Lower lobe of right lung (tissue), 2 donors: ENCODE measurements at regions not wholly inside any gene's neighbourhood (a gene's known extent, or its start where the extent isn't known, plus 50 kb on each side); places are given as distances from the start of the nearest gene placed in this dataset.

Experiments
- ATAC-seq, 2 donors: fragments of 200-7000 bp; cut with Tn5 transposase; one replicate each; pipeline ENCODE4 v1.9.1; 2020 to 2022; ENCODE audit warnings: mild to moderate bottlenecking in 2 of 2, moderate library complexity in 2 of 2
- DNase-seq: peaks from one replicate; pipeline ENCODE4 v3.0.0-alpha.2; 2020
- H3K27ac ChIP-seq: fragments of 200-600 bp; one replicate; pipeline ENCODE4 v1.8.0; 2022
- H3K27me3 ChIP-seq: fragments of 200-600 bp; one replicate; pipeline ENCODE4 v1.8.0; 2022; ENCODE audit warnings: low read depth
- H3K36me3 ChIP-seq: fragments of 200-600 bp; one replicate; pipeline ENCODE4 v1.8.0; 2022; ENCODE audit warnings: mild to moderate bottlenecking
- H3K4me1 ChIP-seq: fragments of 200-600 bp; one replicate; pipeline ENCODE4 v1.8.0; 2022
- H3K4me3 ChIP-seq: fragments of 200-600 bp; one replicate; pipeline ENCODE4 v1.8.0; 2022; ENCODE audit warnings: mild to moderate bottlenecking
- H3K9me3 ChIP-seq: fragments of 200-600 bp; one replicate; pipeline ENCODE4 v1.8.0; 2022
- CTCF ChIP-seq: fragments of 200-600 bp; IDR thresholded peaks from one replicate; pipeline ENCODE4 v1.8.0; 2022; ENCODE audit warnings: antibody characterized with exemption, mild to moderate bottlenecking
- intact Hi-C: fragments of 100-400 bp; cut with DNase I; formaldehyde crosslinking; loops from one replicate; pipeline ENCODE4 v1.11.0; 2022
- donor health status: DM: no; HTN: yes; CAD: no; lungs with severe emphysema.

GRCh38 chr16:73290258-73290657 is 242.3 kb upstream of the ZFHX3 start:
- H3K9me3 ChIP-seq, result no peaks in the 10 kb centered on the region
- no peaks in the 10 kb centered on the region for H3K27me3 ChIP-seq
- DNase-seq (no peak), ATAC-seq (no peak)
- no peaks in the 10 kb centered on the region for H3K36me3 ChIP-seq
- H3K4me1 ChIP-seq, result no peaks in the 10 kb centered on the region
- intact Hi-C loops, result no loop called here
- no peak overlapping the region for H3K27ac ChIP-seq
- no peak for TF ChIP-seq CTCF
- no peak overlapping the region for H3K4me3 ChIP-seq

- Histone ChIP-seq H3K4me1 (no peaks in the 10 kb centered on the region), H3K36me3 (no peaks in the 10 kb centered on the region), H3K4me3 (no peak overlapping the region), H3K9me3 (no peaks in the 10 kb centered on the region), H3K27me3 (no peaks in the 10 kb centered on the region), H3K27ac (no peak overlapping the region)
- DNase-seq (no peak), ATAC-seq (no peak)
- intact Hi-C loops, result no loop called here
- TF ChIP-seq CTCF, result no peak
Measured at GRCh38 chr16:73289232-73289631, 241.3 kb upstream of the ZFHX3 start.

DNA sequence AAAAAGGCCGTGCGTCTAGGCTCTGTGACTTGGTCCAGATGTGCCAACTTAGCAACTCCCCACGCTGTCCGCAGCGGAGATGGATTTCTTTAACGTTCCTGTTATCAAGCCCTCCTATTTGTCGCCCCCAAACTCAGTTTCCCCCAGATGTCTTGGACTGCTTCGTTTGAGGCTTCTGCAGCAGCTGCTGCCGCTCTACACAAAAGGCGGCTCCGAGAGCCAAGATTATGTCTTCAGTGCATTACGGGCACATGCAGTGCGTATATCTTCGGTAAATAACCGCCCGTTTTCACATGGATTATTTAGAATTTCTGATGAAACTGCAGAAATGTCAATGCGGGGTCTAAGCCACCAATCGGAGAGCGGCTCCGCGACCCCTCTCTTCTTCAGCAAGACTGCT is 240.6 kb upstream of the ZFHX3 start:
- no peak overlapping the region for H3K27ac ChIP-seq
- no peaks in the 10 kb centered on the region for H3K9me3 ChIP-seq
- ATAC-seq (no peak), DNase-seq (no peak)
- no peaks in the 10 kb centered on the region for H3K27me3 ChIP-seq
- no peak for TF ChIP-seq CTCF
- H3K36me3 ChIP-seq, result no peaks in the 10 kb centered on the region
- intact Hi-C loops, result no loop called here
- H3K4me3 ChIP-seq, result no peak overlapping the region
- no peaks in the 10 kb centered on the region for H3K4me1 ChIP-seq

DNA sequence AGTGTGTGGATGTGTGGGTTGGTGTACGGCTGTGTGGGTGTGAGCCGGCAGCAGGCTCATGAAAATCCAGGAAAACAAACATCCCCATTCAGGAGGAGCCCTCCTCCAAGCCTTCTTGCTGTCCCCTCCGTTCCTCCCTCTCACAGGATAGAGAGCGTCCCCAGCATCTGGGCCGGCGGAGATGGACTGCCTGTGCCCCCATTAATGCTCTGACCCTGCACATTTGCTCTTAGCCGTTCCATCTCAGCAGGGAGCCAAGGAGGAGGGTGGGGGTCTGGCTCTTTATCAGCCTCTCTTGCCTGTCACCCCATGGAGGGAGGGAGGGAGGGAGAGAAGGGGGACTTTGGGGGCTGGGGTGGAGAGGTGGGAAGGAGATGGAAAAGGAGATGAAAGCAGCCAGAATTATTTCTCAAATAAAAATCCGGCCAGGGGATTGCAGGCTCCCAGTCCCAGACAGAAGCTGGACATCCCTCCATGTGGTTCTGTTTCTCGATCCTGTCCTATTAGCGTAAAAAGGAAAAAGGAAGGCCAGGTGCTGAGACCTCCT is 240.0 kb upstream of the ZFHX3 start:
- intact Hi-C loops, result no loop called here

GRCh38 chr16:73286346-73287267 is 238.7 kb upstream of the ZFHX3 start:
- intact Hi-C loops, result no loop called here
- ATAC-seq, result peak in 1 of 2 donors; percentile 33
- no peaks in the 10 kb centered on the region for H3K36me3 ChIP-seq
- no peaks in the 10 kb centered on the region for H3K4me1 ChIP-seq
- no peak overlapping the region for H3K4me3 ChIP-seq
- H3K9me3 ChIP-seq, result no peaks in the 10 kb centered on the region
- DNase-seq, result no peak
- TF ChIP-seq CTCF, result no peak
- no peak overlapping the region for H3K27ac ChIP-seq
- H3K27me3 ChIP-seq, result no peaks in the 10 kb centered on the region

More for the DNA sequence above, 240.0 kb upstream of the ZFHX3 start:
- Histone ChIP-seq H3K27ac (no peak overlapping the region), H3K4me1 (no peaks in the 10 kb centered on the region), H3K27me3 (no peaks in the 10 kb centered on the region), H3K4me3 (no peak overlapping the region), H3K36me3 (no peaks in the 10 kb centered on the region), H3K9me3 (no peaks in the 10 kb centered on the region)
- ATAC-seq (no peak), DNase-seq (no peak)
- TF ChIP-seq CTCF, result no peak
